ENCODE measurements at regions not wholly inside any gene's neighbourhood (a gene's known extent, or its start where the extent isn't known, plus 50 kb on each side); places are given as distances from the start of the nearest gene placed in this dataset.
A peak's percentile ranks its signal among the peaks of the same experiment; 100 is the strongest.

GRCh38 chr11:23021287-23021863, 161.1 kb upstream of the CCDC179 start:
- peak; percentile 47 to 69 (median 60) for TF ChIP-seq CTCF (IDR thresholded peaks at IDR 0.05)
- TF ChIP-seq POLR2A (IDR thresholded peaks at IDR 0.05): no peak
